Endothelial cell of umbilical vein (primary cell): ENCODE measurements at regions not wholly inside any gene's neighbourhood (a gene's known extent, or its start where the extent isn't known, plus 50 kb on each side); places are given as distances from the start of the nearest gene placed in this dataset.

Experiments used
- BruUV-seq: library from RNA; stranded (reverse); fragments of 400-500 nt; replicated peaks from 2 replicates; lab custom pipeline; 2021; lab: Mats Ljungman, UMichigan
- CTCF ChIA-PET: fragments of 300-600, 350-600 bp; sonication (Branson Sonifier 250); formaldehyde crosslinking; loops from one replicate; lab custom pipeline; 2021; ENCODE audit warnings: antibody characterized with exemption, inconsistent platforms; lab: Charles Lee
- POLR2A ChIA-PET: fragments of 300-600, 350-600 bp; sonication (Branson Sonifier 250); formaldehyde crosslinking; loops from one replicate; lab custom pipeline; 2021; ENCODE audit warnings: antibody characterized with exemption, inconsistent platforms; lab: Charles Lee
- DNase-seq: peaks from one replicate; pipeline ENCODE4 v3.0.0-alpha.2; 2011; ENCODE audit warnings: low read depth, low spot score
- FAIRE-seq: peaks from 2 replicates; lab custom pipeline; 2011; peaks lifted over from hg19 to GRCh38; lab: Jason Lieb, UNC
- H2AFZ ChIP-seq: 2 replicates; pipeline ENCODE4 v1.6.0; 2012; ENCODE audit warnings: low read depth, low read length, control low read depth, inconsistent platforms
- H3K27ac ChIP-seq: 2 replicates; pipeline ENCODE4 v1.5.1; 2011; ENCODE audit warnings: low read depth, mild to moderate bottlenecking, control low read depth, low read length, moderate library complexity; ENCODE audit not compliant: insufficient read depth
- H3K27me3 ChIP-seq, 2 experiments: 2 replicates each; pipeline versions ENCODE4 v1.6.0 to v1.6.1; 2011; ENCODE audit warnings: low read length in 2 of 2, mixed read lengths in 1 of 2; ENCODE audit not compliant: control insufficient read depth in 2 of 2, insufficient read depth in 2 of 2
- H3K36me3 ChIP-seq, 2 experiments: 2 replicates in 1 of 2; 3 replicates in 1 of 2; pipeline ENCODE4 v1.5.1; 2011; ENCODE audit warnings: low read length in 2 of 2, mild to moderate bottlenecking in 1 of 2, moderate library complexity in 1 of 2; ENCODE audit not compliant: control insufficient read depth in 2 of 2, insufficient read depth in 2 of 2; ENCODE audit errors: extremely low read depth in 1 of 2
- H3K4me1 ChIP-seq: 3 replicates; pipeline ENCODE4 v1.5.1; 2011; ENCODE audit warnings: mild to moderate bottlenecking, low read length; ENCODE audit not compliant: control insufficient read depth, insufficient read depth; ENCODE audit errors: extremely low read depth
- H3K4me2 ChIP-seq: 2 replicates; pipeline ENCODE4 v1.6.1; 2011; ENCODE audit warnings: low read length, control low read depth, mixed read lengths; ENCODE audit not compliant: insufficient read depth
- H3K4me3 ChIP-seq, 3 experiments: fragments of 200-600 bp in 1 of 3; sonication (generic), shearing (Covaris generic) in 1 of 3; replicated peaks in 1 of 3; 2 replicates each; pipeline ENCODE4 v1.5.1; 2011 to 2016; ENCODE audit warnings: control low read depth in 3 of 3, low read length in 3 of 3, mild to moderate bottlenecking in 2 of 3, inconsistent platforms in 1 of 3, low read depth in 1 of 3, moderate library complexity in 1 of 3; ENCODE audit not compliant: insufficient read depth in 1 of 3
- H3K79me2 ChIP-seq: 2 replicates; pipeline ENCODE4 v1.6.0; 2012; ENCODE audit warnings: low read length, inconsistent platforms; ENCODE audit not compliant: control insufficient read depth, insufficient read depth
- H3K9ac ChIP-seq: replicated peaks from 2 replicates; pipeline ENCODE3; 2011; ENCODE audit warnings: low read length, control low read depth; ENCODE audit not compliant: insufficient read depth; ENCODE audit errors: extremely low read depth
- H3K9me1 ChIP-seq: replicated peaks from 3 replicates; pipeline ENCODE4 v1.6.0; 2011; ENCODE audit warnings: mild to moderate bottlenecking, low read length; ENCODE audit not compliant: control insufficient read depth, insufficient read depth; ENCODE audit errors: extremely low read depth
- H3K9me3 ChIP-seq: replicated peaks from 2 replicates; pipeline ENCODE4 v1.5.1; 2012; ENCODE audit warnings: low read length, inconsistent platforms; ENCODE audit not compliant: control insufficient read depth, insufficient read depth
- H4K20me1 ChIP-seq: replicated peaks from 2 replicates; pipeline ENCODE3; 2011; ENCODE audit warnings: mild to moderate bottlenecking, low read length; ENCODE audit not compliant: control insufficient read depth, insufficient read depth; ENCODE audit errors: extremely low read depth
- EZH2 ChIP-seq: IDR thresholded peaks from 2 replicates; pipeline ENCODE4 v1.6.1; 2012; ENCODE audit warnings: borderline replicate concordance, low read depth, mild to moderate bottlenecking, moderate library complexity, low read length, inconsistent platforms; ENCODE audit not compliant: severe bottlenecking
- FOS ChIP-seq: IDR thresholded peaks from 2 replicates; pipeline ENCODE4 v1.6.1; 2011; ENCODE audit warnings: mild to moderate bottlenecking, low read length, moderate library complexity, borderline replicate concordance; ENCODE audit not compliant: insufficient read depth
- GATA2 ChIP-seq: IDR thresholded peaks from 2 replicates; pipeline ENCODE4 v1.7.0; 2011; ENCODE audit warnings: low read depth, mild to moderate bottlenecking, moderate library complexity, mixed read lengths, low read length; ENCODE audit not compliant: insufficient read length, insufficient read depth
- JUN ChIP-seq: IDR thresholded peaks from 2 replicates; pipeline ENCODE4 v1.6.1; 2011; ENCODE audit warnings: borderline replicate concordance, low read depth; ENCODE audit not compliant: insufficient read length, insufficient read depth
- MYC ChIP-seq: IDR thresholded peaks from one replicate; pipeline ENCODE4 v1.6.1; 2011; ENCODE audit warnings: mild to moderate bottlenecking, low read depth, low read length
- POLR2A ChIP-seq: IDR thresholded peaks from 2 replicates; pipeline ENCODE4 v1.6.1; 2012; ENCODE audit warnings: low read depth, mild to moderate bottlenecking, control low read depth, low read length
- POLR2AphosphoS5 ChIP-seq: IDR thresholded peaks from 2 replicates; pipeline ENCODE4 v1.6.1; 2012; ENCODE audit warnings: low read depth, mild to moderate bottlenecking, control low read depth, low read length, moderate library complexity; ENCODE audit not compliant: insufficient read depth
- dilution Hi-C: fragments of 300-500 bp; cut with MboI; formaldehyde crosslinking; loops from one replicate; pipeline ENCODE4 v1.15.0; 2019; ENCODE audit warnings: low sequenced_read_pairs; ENCODE audit not compliant: extremely low pct_ligation_motif_present
- intact Hi-C: fragments of 100-400 bp; cut with micrococcal nuclease; formaldehyde crosslinking; loops from one replicate; pipeline ENCODE4 v1.10.0; 2022
- TF ChIP-seq, protein P1 (sequence below): IDR thresholded peaks from 2 replicates; pipeline ENCODE4 v1.6.1; 2011; ENCODE audit not compliant: insufficient read depth, insufficient read length
- TF ChIP-seq, protein P2 (sequence below), 2 donors: IDR thresholded peaks; 1 replicate in 1 of 2; 2 replicates in 1 of 2; pipeline ENCODE4 v1.5.1; 2011; ENCODE audit warnings: low read length in 2 of 2, mild to moderate bottlenecking in 2 of 2, moderate library complexity in 2 of 2, control low read depth in 1 of 2, inconsistent platforms in 1 of 2, low read depth in 1 of 2; ENCODE audit not compliant: insufficient read depth in 1 of 2; ENCODE audit errors: extremely low read depth in 1 of 2

DNA sequence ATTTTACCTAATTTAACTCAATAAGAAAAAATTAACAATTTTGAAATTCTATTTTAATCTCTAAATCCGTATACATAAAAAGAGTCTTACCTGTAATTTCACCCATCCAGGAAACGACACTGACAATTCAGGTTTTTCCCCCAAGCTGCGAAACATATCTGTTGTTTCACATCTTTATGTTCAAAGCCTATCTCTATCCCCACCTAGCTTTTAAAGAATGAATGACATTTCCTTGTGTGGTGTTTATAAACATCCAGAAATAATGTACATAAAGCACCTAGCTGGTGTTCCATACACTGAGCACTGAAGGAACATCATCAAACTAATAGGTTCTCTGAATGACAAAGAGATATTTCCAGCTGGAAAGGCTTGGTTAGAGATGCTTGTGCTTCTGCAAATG is 867.8 kb downstream of the SQOR start:
- Histone ChIP-seq H3K4me3 (no peak overlapping the region), H3K9me1 (no peaks in the 10 kb centered on the region), H3K4me1 (no peaks in the 10 kb centered on the region), H2AFZ (no peak overlapping the region), H3K9me3 (no peaks in the 10 kb centered on the region), H3K27me3 (no peaks in the 10 kb centered on the region), H3K79me2 (no peaks in the 10 kb centered on the region), H3K4me2 (no peak overlapping the region), H3K27ac (no peak overlapping the region), H4K20me1 (no peaks in the 10 kb centered on the region), H3K9ac (no peak overlapping the region), H3K36me3 (no peaks in the 10 kb centered on the region)
- intact Hi-C loops: no loop called here
- dilution Hi-C loops: no loop called here
- no TSS peak for BruUV-seq
- DNase-seq (peak; percentile 2), FAIRE-seq (no peak)
- POLR2A ChIA-PET: no interaction called here
- TF ChIP-seq FOS: no peak
- no peak for TF ChIP-seq POLR2AphosphoS5
- TF ChIP-seq GATA2: no peak
- TF ChIP-seq MYC: no peak
- TF ChIP-seq EZH2: no peak
- TF ChIP-seq, protein P1, sequence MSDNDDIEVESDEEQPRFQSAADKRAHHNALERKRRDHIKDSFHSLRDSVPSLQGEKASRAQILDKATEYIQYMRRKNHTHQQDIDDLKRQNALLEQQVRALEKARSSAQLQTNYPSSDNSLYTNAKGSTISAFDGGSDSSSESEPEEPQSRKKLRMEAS: no peak
- no peak for TF ChIP-seq JUN
- TF ChIP-seq, protein P2, sequence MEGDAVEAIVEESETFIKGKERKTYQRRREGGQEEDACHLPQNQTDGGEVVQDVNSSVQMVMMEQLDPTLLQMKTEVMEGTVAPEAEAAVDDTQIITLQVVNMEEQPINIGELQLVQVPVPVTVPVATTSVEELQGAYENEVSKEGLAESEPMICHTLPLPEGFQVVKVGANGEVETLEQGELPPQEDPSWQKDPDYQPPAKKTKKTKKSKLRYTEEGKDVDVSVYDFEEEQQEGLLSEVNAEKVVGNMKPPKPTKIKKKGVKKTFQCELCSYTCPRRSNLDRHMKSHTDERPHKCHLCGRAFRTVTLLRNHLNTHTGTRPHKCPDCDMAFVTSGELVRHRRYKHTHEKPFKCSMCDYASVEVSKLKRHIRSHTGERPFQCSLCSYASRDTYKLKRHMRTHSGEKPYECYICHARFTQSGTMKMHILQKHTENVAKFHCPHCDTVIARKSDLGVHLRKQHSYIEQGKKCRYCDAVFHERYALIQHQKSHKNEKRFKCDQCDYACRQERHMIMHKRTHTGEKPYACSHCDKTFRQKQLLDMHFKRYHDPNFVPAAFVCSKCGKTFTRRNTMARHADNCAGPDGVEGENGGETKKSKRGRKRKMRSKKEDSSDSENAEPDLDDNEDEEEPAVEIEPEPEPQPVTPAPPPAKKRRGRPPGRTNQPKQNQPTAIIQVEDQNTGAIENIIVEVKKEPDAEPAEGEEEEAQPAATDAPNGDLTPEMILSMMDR (IDR thresholded peaks at IDR 0.05; ENCODE audit: extremely low read depth in 1 of 2, insufficient read depth in 1 of 2, low read depth in 1 of 2, low read length in 2 of 2): no peak
- no peak for TF ChIP-seq POLR2A
- CTCF ChIA-PET: interaction anchor here (1.2 to 1.5 kb wide), 2 partner anchors 191 to 708 kb away, joined by 3 read pairs; no protein-coding TSS in a partner anchor
